ENCODE measurements at regions not wholly inside any gene's neighbourhood (a gene's known extent, or its start where the extent isn't known, plus 50 kb on each side); places are given as distances from the start of the nearest gene placed in this dataset.

- H3K4me3 ChIP-seq = no peak overlapping the region
- no peaks in the 10 kb centered on the region for H3K27me3 ChIP-seq
- no peaks in the 10 kb centered on the region for H3K4me1 ChIP-seq
- no peaks in the 10 kb centered on the region for H3K36me3 ChIP-seq
- 72% methylated on average over 4 of the region's 4 CpGs for WGBS, 2 donors
- ATAC-seq = no peak
- intact Hi-C loops (cut with DNase I) = no loop called here
- DNase-seq = no peak
- no peak overlapping the region for H3K27ac ChIP-seq
- no peak for TF ChIP-seq CTCF (IDR thresholded peaks at IDR 0.05)
- peaks cover 0 to 37% (median 11%) of the 10 kb centered on the region in 11 donors for H3K9me3 ChIP-seq
Measured at GRCh38 chr4:43875655-43876054, 573.0 kb downstream of the KCTD8 start.

- intact Hi-C loops (cut with DNase I) = no loop called here
- TF ChIP-seq CTCF (IDR thresholded peaks at IDR 0.05) = no peak
- no peaks in the 10 kb centered on the region for H3K27me3 ChIP-seq
Measured at GRCh38 chr4:43882470-43882869, 566.1 kb downstream of the KCTD8 start.

GRCh38 chr4:43886196-43886595, 562.4 kb downstream of the KCTD8 start:
- no peak for DNase-seq
- Histone ChIP-seq H3K36me3 (no peaks in the 10 kb centered on the region), H3K27me3 (no peaks in the 10 kb centered on the region), H3K27ac (no peak overlapping the region), H3K4me3 (no peak overlapping the region), H3K9me3 (peaks cover 0 to 9% (median 0%) of the 10 kb centered on the region in 11 donors), H3K4me1 (no peaks in the 10 kb centered on the region)
- intact Hi-C loops (cut with DNase I) = no loop called here
- ATAC-seq = no peak
- TF ChIP-seq CTCF (IDR thresholded peaks at IDR 0.05) = no peak
- WGBS, 2 donors = 69 to 77% methylated on average over 3 of the region's 3 CpGs

More at GRCh38 chr4:43882470-43882869, 566.1 kb downstream of the KCTD8 start:
- WGBS, 2 donors = 54 to 73% methylated on average over 1 of the region's 1 CpG
- Histone ChIP-seq H3K36me3 (no peaks in the 10 kb centered on the region), H3K4me3 (no peak overlapping the region), H3K4me1 (no peaks in the 10 kb centered on the region), H3K27ac (no peak overlapping the region), H3K9me3 (peaks cover 0 to 5% (median under 1%) of the 10 kb centered on the region in 11 donors)
- DNase-seq (no peak), ATAC-seq (no peak)

- no peak overlapping the region for H3K4me3 ChIP-seq
- TF ChIP-seq CTCF (IDR thresholded peaks at IDR 0.05) = no peak
- intact Hi-C loops (cut with DNase I) = no loop called here
- H3K27me3 ChIP-seq = no peaks in the 10 kb centered on the region
- H3K4me1 ChIP-seq = no peaks in the 10 kb centered on the region
- no peak overlapping the region for H3K27ac ChIP-seq
- WGBS, 2 donors = 86% methylated on average over 15 of the region's 15 CpGs
- peaks cover 0 to 9% (median 0%) of the 10 kb centered on the region in 11 donors for H3K9me3 ChIP-seq
- H3K36me3 ChIP-seq = no peaks in the 10 kb centered on the region
- no peak for DNase-seq
- ATAC-seq = no peak
Measured at GRCh38 chr4:43898836-43899235, 549.8 kb downstream of the KCTD8 start.
